Activated CD8-positive, alpha-beta T cell treated with anti-CD3 and anti-CD28 coated beads for 36 hours (primary cell): ENCODE measurements at regions not wholly inside any gene's neighbourhood (a gene's known extent, or its start where the extent isn't known, plus 50 kb on each side); places are given as distances from the start of the nearest gene placed in this dataset.
"Not testable (repeated sequence)": the region's sequence is repeated elsewhere in the genome, so short reads cannot be mapped to it uniquely, and the experiment has no call there.

ENCODE experiments used
- ATAC-seq: fragments of 200-7000 bp; cut with Tn5 transposase; one replicate; pipeline ENCODE4 v1.10.0; 2021; ENCODE audit warnings: mild to moderate bottlenecking, moderate library complexity
- CTCF ChIA-PET: fragments of 350-600 bp; sonication (Branson Sonifier 250); formaldehyde crosslinking; loops from one replicate; lab custom pipeline; 2021; ENCODE audit warnings: antibody characterized with exemption; lab: Charles Lee
- POLR2A ChIA-PET: fragments of 350-600 bp; sonication (Branson Sonifier 250); formaldehyde crosslinking; loops from one replicate; lab custom pipeline; 2021; ENCODE audit warnings: antibody characterized with exemption; lab: Charles Lee
- DNase-seq: peaks from one replicate; pipeline ENCODE4 v3.0.0-alpha.2; 2020
- H3K27ac Mint-ChIP-seq: one replicate; pipeline ENCODE4 v1.8.0; 2021; ENCODE audit warnings: mild to moderate bottlenecking, mixed read lengths
- H3K27me3 Mint-ChIP-seq: one replicate; pipeline ENCODE4 v1.8.0; 2021; ENCODE audit warnings: mixed read lengths
- H3K36me3 Mint-ChIP-seq: one replicate; pipeline ENCODE4 v1.8.0; 2021; ENCODE audit warnings: low read depth, mixed read lengths
- H3K4me1 Mint-ChIP-seq: one replicate; pipeline ENCODE4 v1.8.0; 2021; ENCODE audit warnings: low read depth, mixed read lengths
- H3K4me3 Mint-ChIP-seq: one replicate; pipeline ENCODE4 v1.8.0; 2021; ENCODE audit warnings: mild to moderate bottlenecking, moderate library complexity, mixed read lengths
- H3K9me3 Mint-ChIP-seq: one replicate; pipeline ENCODE4 v1.8.0; 2021; ENCODE audit warnings: mixed read lengths
- CTCF ChIP-seq: fragments of 200-600 bp; IDR thresholded peaks from one replicate; pipeline ENCODE4 v1.8.0; 2022; ENCODE audit warnings: antibody characterized with exemption, mild to moderate bottlenecking
- intact Hi-C: fragments of 100-400 bp; cut with micrococcal nuclease; formaldehyde crosslinking; loops from one replicate; pipeline ENCODE4 v1.10.0; 2022

- POLR2A ChIA-PET = no interaction called here
- DNase-seq (no peak), ATAC-seq (no peak)
- Mint-ChIP-seq H3K27me3 (no peaks in the 10 kb centered on the region), H3K9me3 (no peaks in the 10 kb centered on the region), H3K36me3 (no peaks in the 10 kb centered on the region), H3K4me3 (no peak overlapping the region), H3K4me1 (no peaks in the 10 kb centered on the region), H3K27ac (no peak overlapping the region)
- CTCF ChIA-PET = no interaction called here
- TF ChIP-seq CTCF = no peak
- intact Hi-C loops = no loop called here
Measured at GRCh38 chrY:13878506-13878905, 107.8 kb downstream of the VCY start.

GRCh38 chrY:13881096-13881495 lies 105.2 kb downstream of the VCY start:
- TF ChIP-seq CTCF = no peak

GRCh38 chrY:13882829-13883228 lies 103.4 kb downstream of the VCY start:
- Mint-ChIP-seq H3K4me3 (no peak overlapping the region), H3K36me3 (no peaks in the 10 kb centered on the region), H3K27me3 (no peaks in the 10 kb centered on the region), H3K9me3 (no peaks in the 10 kb centered on the region), H3K4me1 (no peaks in the 10 kb centered on the region), H3K27ac (no peak overlapping the region)
- DNase-seq = no peak
- ChIA-PET CTCF (no interaction called here), POLR2A (no interaction called here)
- intact Hi-C loops = no loop called here
- TF ChIP-seq CTCF = no peak
- ATAC-seq = no peak

More at GRCh38 chrY:13881096-13881495, 105.2 kb downstream of the VCY start:
- Mint-ChIP-seq H3K9me3 (no peaks in the 10 kb centered on the region), H3K36me3 (no peaks in the 10 kb centered on the region), H3K27ac (no peak overlapping the region), H3K4me3 (no peak overlapping the region), H3K4me1 (no peaks in the 10 kb centered on the region), H3K27me3 (no peaks in the 10 kb centered on the region)
- ChIA-PET CTCF (no interaction called here), POLR2A (no interaction called here)
- DNase-seq (no peak), ATAC-seq (no peak)
- intact Hi-C loops = no loop called here

GRCh38 chrY:13894028-13894427 lies 92.2 kb downstream of the VCY start:
- H3K36me3 Mint-ChIP-seq, ATAC-seq, CTCF ChIA-PET, H3K9me3 Mint-ChIP-seq, H3K4me3 Mint-ChIP-seq, H3K27me3 Mint-ChIP-seq, intact Hi-C loops, POLR2A ChIA-PET, H3K4me1 Mint-ChIP-seq: not testable (repeated sequence)
- peak; percentile 12 for DNase-seq
- H3K27ac Mint-ChIP-seq = peak overlapping the region; percentile 55

GRCh38 chrY:13907736-13908135 lies 78.5 kb downstream of the VCY start:
- ChIA-PET POLR2A (no interaction called here), CTCF (no interaction called here)
- H3K27ac Mint-ChIP-seq = no peak overlapping the region
- peaks cover 4% of the 10 kb centered on the region for H3K36me3 Mint-ChIP-seq
- no peak overlapping the region for H3K4me3 Mint-ChIP-seq
- no peaks in the 10 kb centered on the region for H3K27me3 Mint-ChIP-seq
- H3K9me3 Mint-ChIP-seq = peaks cover 2% of the 10 kb centered on the region
- no peaks in the 10 kb centered on the region for H3K4me1 Mint-ChIP-seq
- DNase-seq = no peak
- intact Hi-C loops = no loop called here
- no peak for TF ChIP-seq CTCF
- no peak for ATAC-seq

GRCh38 chrY:13930436-13930835 lies 55.8 kb downstream of the VCY start:
- H3K9me3 Mint-ChIP-seq, ATAC-seq, intact Hi-C loops, H3K4me3 Mint-ChIP-seq, H3K4me1 Mint-ChIP-seq, POLR2A ChIA-PET, DNase-seq, H3K27ac Mint-ChIP-seq, H3K27me3 Mint-ChIP-seq, H3K36me3 Mint-ChIP-seq, CTCF ChIA-PET: not testable (repeated sequence)
